ENCODE measurements at regions not wholly inside any gene's neighbourhood (a gene's known extent, or its start where the extent isn't known, plus 50 kb on each side); places are given as distances from the start of the nearest gene placed in this dataset.
A peak's percentile ranks its signal among the peaks of the same experiment; 100 is the strongest.
"Not testable (repeated sequence)": the region's sequence is repeated elsewhere in the genome, so short reads cannot be mapped to it uniquely, and the experiment has no call there.

DNA sequence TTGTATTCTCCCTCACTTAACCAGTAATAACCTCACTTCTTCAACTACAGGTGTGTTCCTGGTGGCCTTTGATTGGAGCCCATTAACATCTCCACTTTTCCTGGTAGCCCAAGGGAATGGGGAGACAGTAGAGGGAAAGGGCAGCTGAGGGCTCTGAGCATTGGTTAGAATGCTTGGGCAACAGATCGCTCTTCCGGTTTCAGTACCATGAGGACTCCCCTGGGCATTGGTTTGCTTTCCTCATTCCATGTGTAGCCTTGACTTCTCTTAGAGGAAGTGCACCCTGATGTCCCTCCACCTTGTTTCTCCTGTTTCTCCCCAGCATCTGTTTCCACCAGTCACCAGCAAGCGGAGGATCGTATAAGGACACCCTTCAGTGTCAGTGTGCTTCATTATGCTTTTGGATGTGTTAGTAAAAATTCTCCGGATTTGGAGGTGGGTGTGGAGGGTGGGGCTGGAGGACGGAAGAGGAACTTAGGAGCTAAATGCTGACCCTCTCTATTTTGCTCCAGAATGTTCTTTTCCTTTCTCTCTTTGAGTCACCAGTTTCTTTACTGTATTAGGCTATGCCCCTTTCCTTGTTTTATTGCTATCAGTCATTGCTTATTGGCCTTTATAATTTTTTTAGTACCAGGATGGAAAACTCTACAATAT lies 50.6 kb upstream of the ZNG1B start:
- not testable (repeated sequence) for DNase-seq

DNA sequence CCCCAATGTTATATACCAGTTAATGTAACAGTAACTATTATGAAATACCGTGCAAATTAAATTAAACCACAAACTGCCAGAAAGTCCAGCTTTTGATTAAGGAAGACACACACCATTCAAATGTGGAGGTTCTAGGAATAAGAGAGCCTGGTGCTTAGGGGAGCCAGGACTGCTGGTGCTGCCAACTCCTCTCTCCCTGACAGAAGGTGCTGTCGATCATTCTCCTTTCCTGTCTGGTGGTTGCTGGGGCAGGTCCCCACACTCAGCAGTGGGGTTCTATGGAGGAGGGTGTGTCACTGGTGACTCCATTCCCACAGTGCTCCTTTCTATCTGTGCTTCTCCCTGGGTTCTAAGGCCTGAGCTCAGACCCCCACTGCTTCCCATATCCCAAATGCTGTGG lies 57.9 kb upstream of the ZNG1B start:
- DNase-seq, result not testable (repeated sequence)

DNA sequence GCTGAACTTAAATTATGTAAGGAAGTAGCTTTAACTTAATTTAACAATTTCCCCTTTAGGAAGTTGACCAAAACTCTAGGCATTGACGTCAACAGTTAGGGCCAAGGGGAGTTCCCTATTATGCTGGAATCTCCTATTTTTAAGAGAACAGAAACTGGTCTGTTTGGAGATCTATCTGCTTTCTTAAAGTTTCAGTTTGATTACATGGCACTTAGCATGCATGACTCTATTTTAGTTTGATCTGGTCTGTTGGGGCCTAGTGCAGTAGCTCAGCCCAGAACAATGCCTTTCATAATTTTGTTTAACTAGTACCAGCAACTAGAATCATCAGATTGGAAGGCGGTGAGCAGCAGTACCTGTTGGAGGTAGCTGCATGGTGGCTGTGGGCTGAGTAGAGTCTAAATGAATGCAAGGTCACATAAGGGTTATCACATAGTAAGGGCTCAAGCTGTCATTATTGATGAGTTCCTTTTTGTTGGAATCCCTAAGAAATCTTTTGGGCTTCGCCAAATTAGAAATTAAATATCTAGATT lies 60.5 kb upstream of the ZNG1B start:
- DNase-seq, result no peak

GRCh38 chr2:113376253-113376912 lies 61.1 kb upstream of the ZNG1B start:
- DNase-seq, result no peak

DNA sequence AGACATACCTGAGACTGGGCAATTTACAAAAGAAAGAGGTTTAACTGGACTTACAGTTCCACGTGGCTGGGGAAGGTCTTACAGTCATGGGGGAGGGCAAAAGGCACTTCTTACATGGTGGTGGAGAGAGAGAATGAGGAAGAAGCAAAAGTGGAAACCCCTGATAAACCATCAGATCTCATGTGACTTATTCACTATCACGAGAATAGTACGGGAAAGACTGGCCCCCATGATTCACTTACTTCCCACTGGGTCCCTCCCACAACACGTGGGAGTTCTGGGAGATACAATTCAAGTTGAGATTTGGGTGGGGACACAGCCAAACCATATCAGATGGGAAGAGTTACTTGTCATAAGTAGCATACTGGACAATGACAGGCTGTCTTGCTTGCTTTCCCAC lies 62.6 kb upstream of the ZNG1B start:
- DNase-seq, result not testable (repeated sequence)

DNA sequence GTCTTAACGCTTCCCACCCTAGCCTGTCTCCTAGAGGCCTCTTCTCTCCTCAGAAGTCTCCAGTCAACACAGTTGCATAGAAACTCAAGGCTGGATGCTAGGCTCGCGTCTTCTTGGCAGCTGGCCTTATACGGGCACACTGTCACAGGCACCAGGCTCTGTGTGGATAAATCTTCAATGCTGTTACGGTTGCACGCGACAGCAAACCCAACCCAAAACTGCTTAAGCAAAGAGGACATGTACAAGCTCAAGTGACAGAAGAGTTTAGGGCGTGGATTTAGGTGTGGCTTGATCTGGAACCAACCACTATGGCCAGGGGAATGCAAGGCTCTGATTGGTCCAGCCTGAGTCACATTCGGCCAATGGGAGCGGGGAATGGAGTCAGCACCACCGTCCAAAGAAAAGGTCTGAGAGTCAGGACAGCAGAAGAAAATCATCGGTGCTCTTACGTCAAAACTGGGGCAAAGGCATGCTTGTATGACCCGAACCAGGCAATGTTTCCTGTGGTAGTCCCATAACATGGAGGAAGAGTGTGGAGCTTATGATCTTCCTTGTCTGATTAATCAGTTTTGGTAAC lies 65.1 kb upstream of the ZNG1B start:
- not testable (repeated sequence) for DNase-seq

DNA sequence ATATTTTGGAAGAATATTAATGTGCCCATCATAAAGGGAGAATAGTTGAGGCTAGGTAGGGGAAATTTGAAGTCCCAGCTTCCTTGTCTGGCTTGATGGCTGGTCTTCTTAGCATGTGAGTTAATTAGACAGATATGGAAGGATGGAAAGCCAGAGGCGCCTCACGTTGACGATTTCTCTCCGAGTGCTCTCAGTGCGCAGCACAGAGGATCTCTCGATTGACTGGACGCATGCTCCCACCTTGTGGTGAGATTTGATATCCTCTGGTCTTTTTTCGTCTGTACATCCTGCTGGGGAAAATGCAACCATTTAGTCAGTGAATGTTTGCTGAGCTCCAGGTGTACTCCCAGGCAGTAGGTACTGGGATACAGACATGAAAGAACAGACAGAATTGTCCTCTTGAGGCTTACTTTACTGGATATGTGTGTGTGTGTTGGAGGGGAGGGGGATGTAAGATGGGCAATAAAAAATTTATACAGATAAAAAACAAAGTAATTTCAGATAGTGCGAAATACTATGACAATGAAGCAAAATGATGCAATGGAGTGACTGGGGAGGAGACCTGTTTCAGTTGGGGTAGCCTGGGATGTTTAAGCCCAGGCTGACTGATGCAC lies 66.9 kb upstream of the ZNG1B start:
- peak; percentile 75 for DNase-seq

DNA sequence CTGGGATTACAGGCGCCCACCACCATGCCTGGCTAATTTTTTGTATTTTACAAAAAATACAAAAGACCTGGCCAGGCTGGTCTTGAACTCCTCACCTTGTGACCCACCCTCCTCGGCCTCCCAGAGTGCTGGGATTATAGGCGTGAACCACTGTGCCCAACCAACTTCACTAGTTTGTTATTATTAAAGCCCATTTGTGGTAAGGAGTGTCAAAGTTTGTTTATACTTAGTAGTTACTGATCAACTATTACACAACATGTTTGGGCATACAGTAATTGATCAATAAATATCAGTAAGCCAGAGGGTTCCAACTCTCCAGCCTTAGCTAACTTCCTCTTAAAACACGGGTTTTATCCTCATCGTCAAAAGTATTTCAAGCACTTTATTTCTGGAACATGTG lies 67.5 kb upstream of the ZNG1B start:
- no peak for DNase-seq

DNA sequence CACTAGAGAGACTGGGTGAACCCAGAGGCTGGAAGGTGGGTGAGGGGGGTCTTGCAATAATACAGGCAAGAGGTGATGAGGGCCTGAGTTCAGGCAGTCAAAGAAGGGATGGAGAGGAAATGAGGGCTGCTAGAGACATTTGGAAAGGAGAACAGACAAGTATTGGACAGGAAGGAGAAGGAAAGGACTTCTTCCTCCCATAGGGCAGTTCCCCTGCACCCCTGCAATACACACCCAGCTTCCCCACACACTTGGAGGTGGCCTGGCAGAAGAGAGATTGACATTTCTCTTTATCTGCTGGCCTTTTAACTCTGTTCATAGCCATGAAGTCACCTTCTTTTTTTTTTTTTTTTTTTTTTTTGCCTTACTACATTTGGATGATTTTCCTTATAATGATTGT lies 68.9 kb upstream of the ZNG1B start:
- not testable (repeated sequence) for DNase-seq

GRCh38 chr2:113366821-113367220 lies 70.7 kb upstream of the ZNG1B start:
- DNase-seq, result not testable (repeated sequence)

GRCh38 chr2:113365791-113366190 lies 71.7 kb upstream of the ZNG1B start:
- DNase-seq, result not testable (repeated sequence)

- not testable (repeated sequence) for DNase-seq
Measured at GRCh38 chr2:113365290-113365689, 72.2 kb upstream of the ZNG1B start.

- no peak for DNase-seq
Measured at GRCh38 chr2:113361051-113361450, 76.4 kb upstream of the ZNG1B start.

DNA sequence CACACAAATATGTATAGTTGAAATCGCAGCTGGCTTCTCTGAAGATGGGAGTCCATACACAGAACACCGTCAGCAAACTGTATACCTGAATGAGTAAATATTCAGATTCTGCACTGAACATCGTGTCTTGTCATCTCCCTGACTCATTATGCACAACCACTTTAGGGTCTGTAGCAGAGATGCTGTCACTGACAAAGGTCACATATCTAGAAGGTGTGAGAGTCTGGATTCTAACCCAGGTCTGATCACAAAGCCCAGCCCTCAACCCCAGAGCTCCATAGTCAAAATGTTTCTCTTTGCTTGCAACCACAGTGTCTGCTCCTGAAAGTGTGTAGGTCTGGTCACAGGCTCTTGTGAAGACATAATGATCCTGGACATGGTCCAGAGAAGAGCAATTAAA lies 78.3 kb upstream of the PAX8 start:
- no peak for DNase-seq

DNA sequence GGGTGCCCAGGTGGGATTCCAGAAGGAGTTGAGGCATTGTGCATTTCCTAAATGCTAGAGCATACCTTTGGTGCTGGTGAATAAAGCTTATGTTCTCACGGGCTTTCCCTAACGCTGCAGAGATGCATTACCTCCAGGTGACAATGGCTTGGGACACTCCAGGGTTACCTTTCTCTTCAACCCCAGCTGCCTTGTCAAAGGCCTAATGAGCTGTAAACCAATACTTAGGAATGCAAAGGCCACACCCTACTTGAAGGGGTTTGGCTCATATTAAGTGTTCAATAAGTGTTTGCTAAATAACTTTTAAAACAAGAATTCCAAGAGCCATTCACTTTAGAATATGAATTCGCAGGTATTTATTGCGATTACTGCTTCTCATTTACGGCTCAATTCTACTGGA lies 77.6 kb upstream of the PAX8 start:
- DNase-seq, result not testable (repeated sequence)

DNA sequence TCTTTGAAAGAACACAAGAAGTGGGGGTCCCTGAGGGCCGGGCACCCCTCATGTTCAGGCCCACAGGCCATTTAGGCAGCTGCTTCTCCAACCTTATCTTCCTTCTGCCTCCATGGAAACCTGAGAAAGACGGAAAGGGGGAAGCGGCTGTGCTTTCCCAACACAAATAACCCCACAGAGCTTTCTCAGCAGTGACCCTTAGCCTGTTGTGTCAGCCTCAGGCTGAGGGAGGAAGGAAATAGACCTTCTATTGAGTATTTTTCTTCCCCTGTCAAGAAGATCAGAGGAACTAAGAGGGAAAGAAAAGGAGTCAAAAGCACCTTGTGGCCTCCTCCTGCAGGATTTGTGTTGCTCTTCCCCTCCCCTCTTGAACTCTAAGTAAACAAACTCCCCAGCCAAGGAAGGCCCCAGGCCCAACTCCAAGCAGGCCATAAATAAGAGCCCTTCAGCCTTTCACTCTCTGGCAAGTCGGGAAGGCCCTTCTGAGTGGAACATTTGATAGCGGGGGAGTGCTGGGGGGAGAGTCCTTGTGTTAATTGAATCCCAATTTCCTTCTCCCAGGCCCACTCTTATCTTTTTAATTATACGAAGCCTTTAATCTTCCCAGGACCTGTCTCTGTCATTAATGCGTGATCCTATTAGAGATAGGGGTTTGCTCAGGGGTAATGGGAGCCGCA lies 76.8 kb upstream of the PAX8 start:
- DNase-seq, result not testable (repeated sequence)

DNA sequence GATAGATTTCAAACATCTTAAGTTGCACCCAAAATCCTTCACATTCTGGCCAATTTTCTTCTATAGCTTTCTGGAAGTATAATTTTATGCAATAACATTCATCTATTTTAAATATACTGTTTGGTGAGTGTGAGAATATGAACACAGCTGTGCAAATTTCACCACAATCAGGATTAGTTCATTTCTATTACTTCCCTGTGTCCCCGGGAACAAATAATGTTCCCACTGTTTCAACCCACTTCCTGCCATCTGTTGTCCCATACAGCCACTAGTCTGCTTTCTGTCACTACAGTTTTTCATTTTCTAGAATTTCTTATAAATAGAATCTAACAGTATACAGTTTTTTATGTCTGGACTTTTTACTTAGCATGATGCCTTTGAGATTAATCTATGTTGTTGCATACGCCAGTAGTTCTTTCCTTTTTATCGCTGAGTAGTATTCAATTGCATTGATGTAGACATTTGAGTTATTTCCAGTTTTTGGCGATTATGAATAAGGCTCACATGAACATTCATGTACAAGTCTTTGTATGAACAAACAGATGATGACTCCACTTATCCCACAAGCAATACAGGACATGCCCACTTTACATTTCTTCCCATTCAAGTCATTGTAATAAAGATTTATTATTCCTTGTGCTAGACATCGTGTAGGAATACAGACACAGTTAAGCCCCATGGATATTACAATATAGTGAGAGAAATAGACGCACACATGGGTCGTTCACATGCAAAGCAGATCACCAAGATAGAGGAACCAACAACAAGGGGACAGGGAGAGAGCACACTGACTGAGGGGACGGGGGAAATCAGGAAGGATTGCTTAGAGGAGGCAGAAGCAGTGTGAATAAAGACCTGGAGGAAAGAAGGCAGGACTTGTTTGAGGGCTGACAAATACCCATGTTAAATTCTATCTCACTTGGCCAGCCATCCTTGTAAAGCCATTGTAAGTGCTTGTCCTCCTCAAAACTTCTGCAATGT lies 72.9 kb upstream of the PAX8 start:
- DNase-seq, result no peak

DNA sequence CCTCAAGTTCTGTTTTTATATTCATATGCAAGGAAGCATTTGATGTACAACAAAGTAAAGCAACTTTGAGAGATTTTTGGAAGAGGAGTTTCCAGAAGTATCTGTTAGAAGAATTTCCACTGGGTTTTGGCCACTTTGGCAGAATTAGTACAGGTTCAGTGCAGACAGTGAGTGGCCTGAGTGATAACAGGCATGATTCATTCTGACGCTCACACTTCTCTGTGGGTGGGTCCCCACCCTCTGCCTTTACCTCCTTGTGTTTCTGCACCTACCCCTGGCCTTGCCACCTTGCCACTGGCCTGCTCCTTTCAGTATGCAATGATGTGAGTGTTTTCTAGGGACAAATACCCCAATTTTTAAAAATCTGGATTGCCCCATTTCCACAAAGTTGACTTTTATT lies 65.1 kb upstream of the PAX8 start:
- DNase-seq, result not testable (repeated sequence)

DNA sequence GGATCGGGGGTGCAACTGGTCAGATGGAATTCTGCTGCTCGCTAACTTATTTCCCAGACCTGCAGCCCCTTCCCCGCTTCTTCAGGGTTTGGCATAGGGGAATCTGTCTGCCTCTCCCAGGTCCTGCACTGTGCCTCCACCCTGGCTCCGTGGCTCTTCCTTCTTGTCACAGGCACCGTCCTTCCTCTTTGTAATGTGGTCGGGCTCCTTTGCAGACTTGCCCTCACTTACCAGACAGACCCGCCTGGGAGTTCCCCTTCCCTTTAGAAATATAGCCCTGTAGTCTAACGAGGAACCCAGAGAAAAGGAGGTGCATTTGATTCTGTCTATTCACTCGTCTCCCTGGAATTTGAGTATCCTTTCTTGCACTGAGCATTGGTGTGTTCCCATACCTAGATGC lies 63.9 kb upstream of the PAX8 start:
- no peak for DNase-seq

GRCh38 chr2:113341870-113342253 lies 63.1 kb upstream of the PAX8 start:
- not testable (repeated sequence) for DNase-seq

DNA sequence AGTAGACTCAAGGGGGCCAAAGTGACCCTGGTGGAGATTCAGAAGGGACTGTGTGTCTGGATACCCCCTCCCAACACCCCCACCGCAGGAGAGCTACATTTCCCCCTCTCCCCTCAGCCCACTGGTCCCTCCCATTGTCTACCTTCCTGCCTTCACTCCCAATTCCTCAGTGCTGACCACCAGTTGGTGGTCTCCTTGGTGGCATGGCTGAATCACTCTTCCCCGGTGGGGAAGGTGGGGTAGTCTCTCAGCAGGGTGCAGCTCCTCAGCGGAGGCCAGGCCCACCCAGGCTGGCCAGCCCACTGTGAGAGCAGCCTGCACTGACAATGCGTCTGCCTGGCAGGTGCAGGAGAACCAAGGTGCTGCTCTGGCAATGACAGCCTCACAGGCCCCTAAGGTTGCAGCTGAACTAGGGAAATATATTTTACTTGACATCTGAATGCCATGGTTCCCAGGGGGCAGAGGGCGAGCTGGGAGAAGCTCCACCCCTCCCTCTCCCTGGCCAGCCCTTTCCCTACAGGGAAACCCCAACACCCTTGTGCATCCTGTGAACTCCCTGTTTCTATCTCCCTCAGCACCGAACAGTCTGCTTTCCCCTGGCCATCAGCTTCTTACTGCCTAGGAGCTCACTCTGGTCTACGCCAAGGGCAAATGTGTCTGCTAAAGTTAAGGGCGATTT lies 62.6 kb upstream of the PAX8 start:
- no peak for DNase-seq

All from fibroblast of skin of abdomen (primary cell).